ENCODE measurements at regions not wholly inside any gene's neighbourhood (a gene's known extent, or its start where the extent isn't known, plus 50 kb on each side); places are given as distances from the start of the nearest gene placed in this dataset.
A peak's percentile ranks its signal among the peaks of the same experiment; 100 is the strongest.
"Not testable (repeated sequence)": the region's sequence is repeated elsewhere in the genome, so short reads cannot be mapped to it uniquely, and the experiment has no call there.

- DNase-seq, result peak in 30 of 58 donors; percentile 8 to 65 (median 32)
Observed at GRCh38 chr2:71923887-71924533, 223.7 kb downstream of the CYP26B1 start.

GRCh38 chr2:71923143-71923525 lies 224.5 kb downstream of the CYP26B1 start:
- DNase-seq, result no peak

DNA sequence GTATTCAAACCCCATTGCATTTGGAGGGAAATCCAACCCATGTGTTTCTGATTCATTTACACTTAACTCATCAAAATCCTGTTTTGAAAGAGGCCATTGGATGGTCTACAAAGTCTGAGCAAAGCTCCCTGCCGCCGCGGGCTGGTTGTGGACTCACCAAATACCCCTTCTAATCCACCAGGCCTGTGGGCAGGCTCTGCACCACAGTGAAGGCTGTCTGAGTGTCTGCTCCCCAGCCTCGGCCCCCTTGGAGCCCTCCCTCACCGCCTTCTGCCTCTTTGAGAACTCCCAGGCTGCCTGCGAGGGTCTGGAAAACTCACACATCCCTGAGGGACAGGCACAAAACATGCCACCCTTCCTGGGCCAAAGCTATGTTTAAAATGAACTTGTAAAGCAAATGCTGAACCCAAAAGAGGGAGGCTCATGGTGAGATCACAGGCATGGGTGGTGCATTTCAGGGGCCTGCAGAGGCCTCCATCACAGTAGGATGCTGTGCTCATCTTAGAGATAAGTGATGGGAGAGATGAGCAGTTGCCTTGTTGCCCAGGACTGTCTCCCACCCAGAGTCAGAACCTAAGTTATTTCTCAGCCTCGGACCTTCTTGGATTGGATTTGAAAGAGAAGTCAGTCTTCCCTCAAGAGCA lies 225.0 kb downstream of the CYP26B1 start:
- no peak for DNase-seq

DNA sequence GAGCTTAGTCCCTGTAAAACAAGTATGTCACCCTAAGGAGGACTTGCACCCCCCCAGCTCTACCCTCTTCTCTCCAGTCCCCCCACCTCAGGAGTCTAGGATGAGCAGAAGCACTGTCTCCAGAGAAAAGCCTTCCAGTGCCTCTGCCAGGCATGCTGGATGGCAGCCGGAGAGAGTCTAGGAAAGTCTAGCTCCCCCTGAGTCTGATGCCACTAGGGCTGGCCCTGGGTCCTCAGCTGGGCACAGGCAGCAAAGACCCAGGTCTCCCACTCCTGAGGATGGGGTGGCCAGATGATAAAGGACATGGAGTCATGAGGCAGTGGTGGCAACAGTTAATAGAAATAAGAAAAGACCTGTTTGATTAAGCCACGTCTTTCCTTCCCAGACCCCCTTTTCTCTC lies 225.6 kb downstream of the CYP26B1 start:
- DNase-seq, result no peak

DNA sequence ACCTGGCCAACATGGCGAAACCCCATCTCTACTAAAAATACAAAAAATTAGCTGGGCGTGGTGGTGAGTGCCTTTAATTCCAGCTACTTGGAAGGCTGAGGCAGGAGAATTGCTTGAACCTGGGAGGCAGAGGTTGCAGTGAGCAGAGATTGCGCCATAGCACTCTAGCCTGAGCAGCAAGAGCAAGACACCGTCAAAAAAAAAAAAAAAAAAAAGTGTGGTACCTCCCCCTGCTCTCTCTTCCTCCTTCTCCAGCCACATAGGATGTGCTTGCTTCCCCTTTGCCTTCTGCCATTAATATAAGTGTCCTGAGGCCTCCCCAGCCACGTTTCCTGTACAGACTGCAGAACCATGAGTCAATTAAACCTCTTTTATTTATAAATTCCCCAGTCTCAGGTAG lies 226.8 kb downstream of the CYP26B1 start:
- not testable (repeated sequence) for DNase-seq

- DNase-seq, result no peak
Observed at GRCh38 chr2:71919708-71920107, 228.0 kb downstream of the CYP26B1 start.

GRCh38 chr2:71910277-71910676 lies 237.4 kb downstream of the CYP26B1 start:
- DNase-seq, result no peak

DNA sequence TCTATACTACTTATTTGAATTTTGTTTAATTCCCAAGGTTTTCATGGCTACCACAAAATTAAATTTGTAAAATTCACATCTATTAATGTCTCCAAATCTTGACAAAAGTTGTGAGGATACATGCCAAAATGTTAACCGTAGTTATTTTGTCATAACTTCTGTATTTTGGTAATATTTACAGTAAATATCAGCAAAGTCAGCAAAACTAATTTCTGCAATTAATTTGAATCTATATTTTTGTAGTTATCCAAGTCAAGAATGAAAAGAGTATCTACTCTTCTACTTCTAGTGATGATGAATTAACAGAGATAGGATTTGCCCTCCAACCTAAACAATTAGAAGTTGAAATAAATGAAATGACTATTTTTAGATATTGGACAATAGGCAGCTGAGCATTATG lies 238.9 kb downstream of the CYP26B1 start:
- DNase-seq, result no peak

DNA sequence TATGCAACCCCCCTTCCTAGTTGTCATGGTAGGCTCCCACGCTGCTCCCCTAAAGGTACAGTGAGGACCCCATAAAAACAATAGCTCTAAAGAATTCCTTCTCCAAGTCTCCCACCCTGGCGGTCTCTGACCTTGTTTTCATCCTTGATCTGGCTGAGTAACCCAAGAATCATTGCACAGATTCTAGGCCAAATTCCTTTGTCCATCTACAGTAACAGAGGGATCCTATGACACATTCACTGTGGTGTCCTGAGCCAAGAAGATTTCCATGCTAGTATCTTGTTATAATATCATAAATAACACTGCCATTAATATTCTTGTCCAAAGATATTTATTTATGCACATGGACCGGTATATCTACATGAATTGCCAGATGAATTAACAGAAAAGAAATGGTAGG lies 240.2 kb downstream of the CYP26B1 start:
- no peak for DNase-seq

DNA sequence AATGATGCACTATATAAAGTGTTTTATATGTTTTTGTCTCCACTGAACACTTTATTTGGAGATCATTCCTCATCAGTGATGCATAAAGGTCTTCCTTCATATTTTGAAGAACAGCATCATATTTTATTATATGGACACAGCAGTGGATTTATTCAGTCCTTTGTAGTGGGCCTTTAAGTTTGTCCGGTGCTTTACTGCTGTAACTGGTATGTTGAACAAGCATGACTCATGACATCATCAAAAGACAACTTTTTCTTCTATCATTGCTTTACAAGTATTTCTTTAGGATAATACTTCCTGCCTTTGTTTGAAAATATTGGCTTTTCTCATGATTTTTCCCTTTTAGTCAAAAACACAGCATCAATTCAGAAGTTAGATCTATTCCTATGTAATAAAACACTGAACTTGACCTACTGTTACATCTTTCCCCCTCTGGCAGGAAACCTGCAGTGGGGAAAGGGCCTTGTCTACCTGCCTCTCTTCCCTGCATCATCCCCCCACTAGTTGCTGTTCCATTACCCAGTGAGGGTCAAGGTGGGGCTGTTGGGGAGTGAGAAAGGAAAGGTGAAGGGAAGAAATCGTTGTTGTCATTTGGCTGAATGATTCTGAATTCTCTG lies 241.2 kb downstream of the CYP26B1 start:
- no peak for DNase-seq

- DNase-seq, result no peak
Observed at GRCh38 chr2:71905205-71905604, 242.5 kb downstream of the CYP26B1 start.

GRCh38 chr2:71903841-71904240 lies 243.8 kb downstream of the CYP26B1 start:
- DNase-seq, result no peak

GRCh38 chr2:71901466-71901865 lies 246.2 kb downstream of the CYP26B1 start:
- DNase-seq, result no peak

- no peak for DNase-seq
Observed at GRCh38 chr2:71898851-71899681, 248.6 kb downstream of the CYP26B1 start.

GRCh38 chr2:71898375-71898774 lies 249.3 kb downstream of the CYP26B1 start:
- no peak for DNase-seq

- DNase-seq, result no peak
Observed at GRCh38 chr2:71897836-71898235, 249.8 kb downstream of the CYP26B1 start.

- peak in 5 of 58 donors; percentile 9 to 17 (median 13) for DNase-seq
Observed at GRCh38 chr2:71897137-71897480, 250.6 kb downstream of the CYP26B1 start.

DNA sequence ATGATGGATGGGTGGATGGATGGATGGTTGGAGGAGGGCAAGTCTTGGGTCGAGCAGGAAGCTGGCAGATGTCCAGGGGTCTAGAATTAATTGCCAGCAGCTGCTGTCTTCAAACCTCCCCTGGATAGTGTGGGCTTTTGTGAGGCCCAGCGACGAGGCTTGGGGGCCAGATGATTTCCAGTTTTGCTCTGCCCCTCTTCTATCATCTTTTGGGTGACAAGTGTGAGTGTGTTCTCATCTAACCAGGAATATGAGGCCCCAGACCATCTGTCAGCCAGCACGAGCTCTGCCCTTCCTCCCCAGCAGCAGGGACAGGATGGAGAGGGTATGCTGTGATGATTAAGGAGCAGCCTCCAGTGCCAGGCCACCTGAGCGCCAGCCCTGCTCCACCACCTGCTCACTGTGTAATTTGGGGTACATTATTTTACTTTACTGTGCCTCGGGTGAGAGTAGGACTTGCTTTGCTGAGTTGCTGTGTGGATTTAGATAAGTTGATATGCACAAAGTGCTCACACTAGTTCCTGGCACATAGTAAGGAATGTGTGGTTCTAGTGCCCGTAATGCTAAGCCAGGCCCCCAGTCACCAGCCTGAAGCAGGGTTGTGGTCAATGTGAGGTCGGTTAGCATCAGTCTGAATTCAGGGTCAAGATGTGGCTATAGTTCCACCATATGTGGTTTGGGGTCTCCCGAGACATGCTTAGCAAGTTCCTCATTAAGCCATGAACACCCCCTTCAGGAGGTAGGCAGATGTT lies 251.1 kb downstream of the CYP26B1 start:
- no peak for DNase-seq

DNA sequence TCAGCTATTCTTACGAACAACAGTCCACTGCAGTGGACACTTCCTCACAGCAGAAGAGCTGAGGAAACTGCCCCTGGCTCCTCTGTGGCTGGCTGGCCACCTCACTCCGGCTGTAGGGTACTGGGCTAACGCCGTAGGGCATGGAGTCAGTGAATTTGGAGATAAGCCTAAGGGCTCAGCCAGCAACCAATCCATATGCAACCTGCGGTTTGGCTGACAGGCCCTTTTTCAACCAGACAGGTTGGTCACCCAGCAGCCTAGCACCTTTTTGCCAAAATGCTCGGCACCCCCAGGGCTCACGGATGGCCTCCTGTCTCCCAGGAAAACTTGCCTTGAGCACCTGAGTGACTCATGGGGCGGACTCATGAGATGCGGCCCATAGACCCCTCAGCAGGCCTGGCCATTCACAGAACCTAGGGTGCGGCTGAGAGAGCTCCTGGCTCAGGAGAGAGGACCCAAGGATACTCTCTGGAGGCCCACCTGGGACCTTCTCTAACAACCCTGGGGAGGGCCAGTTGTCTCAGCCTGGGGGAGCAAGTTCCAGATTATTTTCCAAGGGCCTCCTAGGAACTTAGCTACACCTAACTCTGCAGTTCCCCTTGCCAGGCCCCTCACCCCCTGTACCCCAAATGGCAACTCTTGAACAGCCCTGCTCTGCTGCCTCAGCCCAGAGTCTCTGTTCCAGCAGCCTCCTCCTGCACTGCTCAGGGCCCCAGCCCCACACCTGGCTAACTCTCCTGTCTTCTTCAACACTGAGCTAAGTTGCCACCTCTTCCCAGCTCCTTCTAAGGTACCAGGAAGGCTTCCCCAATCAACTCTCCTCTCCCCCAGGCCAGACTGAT lies 252.1 kb downstream of the CYP26B1 start:
- no peak for DNase-seq

- no peak for DNase-seq
Observed at GRCh38 chr2:71894261-71894660, 253.4 kb downstream of the CYP26B1 start.

Measured in anterior cingulate cortex (tissue), 58 donors.